ENCODE measurements at regions not wholly inside any gene's neighbourhood (a gene's known extent, or its start where the extent isn't known, plus 50 kb on each side); places are given as distances from the start of the nearest gene placed in this dataset.
A peak's percentile ranks its signal among the peaks of the same experiment; 100 is the strongest.
"Not testable (repeated sequence)": the region's sequence is repeated elsewhere in the genome, so short reads cannot be mapped to it uniquely, and the experiment has no call there.

- no peak for TF ChIP-seq CTCF (IDR thresholded peaks at IDR 0.05; ENCODE audit: low read depth, low read length, missing control alignments)
- DNase-seq (ENCODE audit: extremely low read depth, low read depth): peak; percentile 19
- H3K4me3 ChIP-seq (replicated peaks; ENCODE audit: low read depth, low read length): no peak overlapping the region
Observed at GRCh38 chr10:6995341-6995740, 415.3 kb upstream of the PRKCQ start.

GRCh38 chr10:6990891-6991290 is 410.8 kb upstream of the PRKCQ start:
- no peak overlapping the region for H3K4me3 ChIP-seq (replicated peaks; ENCODE audit: low read depth, low read length)
- no peak for TF ChIP-seq CTCF (IDR thresholded peaks at IDR 0.05; ENCODE audit: low read depth, low read length, missing control alignments)
- DNase-seq (ENCODE audit: extremely low read depth, low read depth): no peak

GRCh38 chr10:6988654-6989053 is 408.6 kb upstream of the PRKCQ start:
- no peak overlapping the region for H3K4me3 ChIP-seq (replicated peaks; ENCODE audit: low read depth, low read length)
- DNase-seq (ENCODE audit: extremely low read depth, low read depth): no peak
- TF ChIP-seq CTCF (IDR thresholded peaks at IDR 0.05; ENCODE audit: low read depth, low read length, missing control alignments): no peak

DNA sequence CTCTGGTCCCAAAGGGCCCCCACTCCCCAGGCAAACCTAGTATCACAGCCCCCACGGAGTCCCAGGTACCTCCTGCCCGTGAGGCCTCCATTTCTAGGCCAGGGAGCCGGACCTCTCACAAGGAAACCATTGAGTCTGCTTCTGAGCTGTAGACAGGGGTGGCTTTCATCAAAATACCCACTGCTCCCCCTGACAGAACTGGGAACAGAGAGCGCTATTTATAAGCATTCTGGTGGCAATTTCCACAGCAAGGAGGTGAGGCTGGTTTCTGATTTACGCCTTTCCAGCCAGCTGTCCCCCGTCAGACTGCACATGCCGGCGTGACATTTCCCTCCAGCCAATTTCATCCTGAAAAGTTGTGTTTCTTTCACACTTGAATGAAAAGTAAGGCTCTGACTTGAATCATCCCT is 407.5 kb upstream of the PRKCQ start:
- no peak for DNase-seq (ENCODE audit: extremely low read depth, low read depth)
- no peak for TF ChIP-seq CTCF (IDR thresholded peaks at IDR 0.05; ENCODE audit: low read depth, low read length, missing control alignments)
- H3K4me3 ChIP-seq (replicated peaks; ENCODE audit: low read depth, low read length): no peak overlapping the region

DNA sequence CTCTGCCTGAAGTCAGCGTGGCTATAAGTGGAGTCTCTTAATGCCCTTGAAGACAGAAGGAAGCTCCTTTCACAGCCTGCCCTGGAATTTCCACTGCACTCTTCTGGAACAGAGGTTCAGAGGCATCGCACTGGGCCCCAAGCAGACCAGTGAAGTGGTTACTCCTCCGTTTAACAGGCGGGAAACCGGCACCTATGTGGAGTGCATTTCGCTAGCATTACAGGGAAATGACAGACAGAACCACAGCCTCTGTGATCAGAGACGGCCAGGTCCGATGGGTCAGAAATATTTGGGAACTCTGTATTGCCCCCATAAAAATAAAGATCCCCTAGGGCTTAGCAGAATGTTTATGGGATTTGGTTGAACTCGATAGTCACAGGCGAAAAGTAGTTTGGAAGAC is 406.9 kb upstream of the PRKCQ start:
- no peak for TF ChIP-seq CTCF (IDR thresholded peaks at IDR 0.05; ENCODE audit: low read depth, low read length, missing control alignments)
- no peak for DNase-seq (ENCODE audit: extremely low read depth, low read depth)
- H3K4me3 ChIP-seq (replicated peaks; ENCODE audit: low read depth, low read length): no peak overlapping the region

DNA sequence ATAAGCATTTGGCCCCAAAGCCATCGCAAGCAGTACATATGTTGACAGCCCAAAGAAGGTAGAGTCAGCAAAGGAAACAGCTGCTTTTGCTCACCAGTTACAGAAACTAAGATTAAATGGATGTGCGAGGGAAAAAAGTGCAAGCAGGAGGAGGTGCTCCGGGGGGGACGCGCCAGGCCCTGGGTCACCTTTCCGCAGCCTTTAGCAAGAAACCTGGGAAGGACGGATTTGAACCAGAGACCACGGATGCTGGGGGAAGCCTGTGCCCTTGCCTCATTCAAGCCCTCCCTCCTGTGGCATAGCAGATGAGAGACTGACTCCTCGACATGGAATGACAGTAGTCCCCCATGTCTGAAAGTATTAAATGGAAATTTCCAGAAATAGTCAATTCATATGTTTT is 405.6 kb upstream of the PRKCQ start:
- DNase-seq (ENCODE audit: extremely low read depth, low read depth): no peak
- TF ChIP-seq CTCF (IDR thresholded peaks at IDR 0.05; ENCODE audit: low read depth, low read length, missing control alignments): no peak
- no peak overlapping the region for H3K4me3 ChIP-seq (replicated peaks; ENCODE audit: low read depth, low read length)

- no peak overlapping the region for H3K4me3 ChIP-seq (replicated peaks; ENCODE audit: low read depth, low read length)
- no peak for TF ChIP-seq CTCF (IDR thresholded peaks at IDR 0.05; ENCODE audit: low read depth, low read length, missing control alignments)
- no peak for DNase-seq (ENCODE audit: extremely low read depth, low read depth)
Observed at GRCh38 chr10:6984971-6985370, 404.9 kb upstream of the PRKCQ start.

DNA sequence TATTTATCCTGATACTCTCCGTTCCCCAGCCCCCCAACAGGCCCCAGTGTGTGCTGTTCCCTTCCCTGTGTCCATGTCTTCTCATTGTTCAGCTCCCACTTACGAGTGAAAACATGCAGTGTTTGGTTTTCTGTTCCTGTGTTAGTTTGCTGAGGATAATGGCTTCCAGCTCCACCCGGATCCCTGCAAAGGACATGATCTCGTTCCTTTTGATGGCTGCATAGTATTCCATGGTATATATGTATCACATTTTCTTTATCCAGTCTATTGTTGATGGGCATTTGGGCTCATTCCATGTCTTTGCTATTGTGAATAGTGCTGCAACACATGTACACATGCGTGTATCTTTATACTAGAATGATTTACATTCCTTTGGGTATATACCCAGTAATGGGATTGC is 403.9 kb upstream of the PRKCQ start:
- not testable (repeated sequence) for H3K4me3 ChIP-seq (replicated peaks; ENCODE audit: low read depth, low read length); DNase-seq (ENCODE audit: extremely low read depth, low read depth)

All from HFF-Myc (cell line).